B cell (primary cell): ENCODE measurements at regions not wholly inside any gene's neighbourhood (a gene's known extent, or its start where the extent isn't known, plus 50 kb on each side); places are given as distances from the start of the nearest gene placed in this dataset.
"Not testable (repeated sequence)": the region's sequence is repeated elsewhere in the genome, so short reads cannot be mapped to it uniquely, and the experiment has no call there.

ENCODE experiments used
- ATAC-seq: fragments of 200-7000 bp; cut with Tn5 transposase; one replicate; pipeline ENCODE4 v1.10.0; 2021; ENCODE audit warnings: low read depth, mild to moderate bottlenecking, moderate number of reproducible peaks, moderate library complexity
- CTCF ChIA-PET: fragments of 350-600 bp; sonication (Branson Sonifier 250); formaldehyde crosslinking; loops from one replicate; lab custom pipeline; 2021; ENCODE audit warnings: antibody characterized with exemption, inconsistent platforms; lab: Charles Lee
- POLR2A ChIA-PET: fragments of 350-600 bp; sonication (Branson Sonifier 250); formaldehyde crosslinking; loops from one replicate; lab custom pipeline; 2021; ENCODE audit warnings: antibody characterized with exemption; lab: Charles Lee
- DNase-seq: peaks from one replicate; pipeline ENCODE4 v3.0.0; 2013
- H2AFZ ChIP-seq: 2 replicates; pipeline ENCODE4 v1.6.1; 2012; ENCODE audit warnings: mild to moderate bottlenecking, low read depth, low read length; ENCODE audit not compliant: insufficient read depth, poor library complexity, severe bottlenecking
- H3K27ac ChIP-seq, 2 donors: 1 replicate in 1 of 2; 2 replicates in 1 of 2; pipeline ENCODE4 v1.5.1; 2012 to 2013; ENCODE audit warnings: low read length in 2 of 2, mild to moderate bottlenecking in 2 of 2, moderate library complexity in 1 of 2
- H3K27me3 ChIP-seq, 4 experiments: fragments of 200-600 bp in 1 of 4; sonication (generic) in 1 of 4; replicated peaks in 1 of 4; 1 replicate in 2 of 4; 2 replicates in 2 of 4; pipeline versions ENCODE4 v1.6.1 to v1.7.0; 2013 to 2016; ENCODE audit warnings: low read length in 3 of 4, mild to moderate bottlenecking in 2 of 4, mixed read lengths in 1 of 4, moderate library complexity in 1 of 4; ENCODE audit not compliant: insufficient read depth in 4 of 4, control insufficient read depth in 3 of 4; ENCODE audit errors: control extremely low read depth in 1 of 4
- H3K36me3 ChIP-seq, 2 experiments: replicated peaks in 1 of 2; 1 replicate in 1 of 2; 2 replicates in 1 of 2; pipeline versions ENCODE4 v1.6.1 to v1.7.1; 2013; ENCODE audit warnings: low read length in 1 of 2; ENCODE audit not compliant: insufficient read depth in 2 of 2, control insufficient read depth in 1 of 2; ENCODE audit errors: control extremely low read depth in 1 of 2, extremely low read depth in 1 of 2
- H3K4me1 ChIP-seq, 2 donors: fragments of 200-600 bp in 1 of 2; sonication (generic) in 1 of 2; 1 replicate in 1 of 2; 2 replicates in 1 of 2; pipeline versions ENCODE4 v1.5.1 to v1.6.1; 2013 to 2017; ENCODE audit warnings: low read length in 2 of 2; ENCODE audit not compliant: control insufficient read depth in 2 of 2, insufficient read depth in 2 of 2
- H3K4me2 ChIP-seq: replicated peaks from 2 replicates; pipeline ENCODE3; 2012; ENCODE audit warnings: mild to moderate bottlenecking, low read depth, low read length; ENCODE audit not compliant: poor library complexity, severe bottlenecking
- H3K4me3 ChIP-seq, 5 experiments: fragments of 200-600 bp in 1 of 5; sonication (generic) in 1 of 5; 1 replicate in 3 of 5; 2 replicates in 2 of 5; pipeline versions ENCODE4 v1.5.1 to v1.7.0; 2011 to 2016; ENCODE audit warnings: low read length in 4 of 5, mild to moderate bottlenecking in 4 of 5, low read depth in 2 of 5, control low read depth in 1 of 5, moderate library complexity in 1 of 5; ENCODE audit not compliant: insufficient read depth in 1 of 5; ENCODE audit errors: control extremely low read depth in 1 of 5, extremely low read depth in 1 of 5
- H3K79me2 ChIP-seq: fragments of 200-600 bp; sonication (generic); one replicate; pipeline ENCODE4 v1.6.0; 2016; ENCODE audit warnings: low read length; ENCODE audit not compliant: control insufficient read depth, insufficient read depth
- H3K9ac ChIP-seq: fragments of 200-600 bp; sonication (generic); 2 replicates; pipeline ENCODE4 v1.6.1; 2017; ENCODE audit warnings: mild to moderate bottlenecking, low read length, moderate library complexity
- H3K9me3 ChIP-seq, 3 donors: one replicate each; pipeline versions ENCODE4 v1.6.1 to v1.7.1; 2013; ENCODE audit warnings: low read length in 2 of 3; ENCODE audit not compliant: control insufficient read depth in 2 of 3, insufficient read depth in 1 of 3; ENCODE audit errors: control extremely low read depth in 1 of 3
- H4K20me1 ChIP-seq: 2 replicates; pipeline ENCODE4 v1.6.0; 2012; ENCODE audit warnings: mild to moderate bottlenecking, low read length; ENCODE audit not compliant: insufficient read depth, control insufficient read depth, poor library complexity, severe bottlenecking
- H3K27ac Mint-ChIP-seq: one replicate; pipeline ENCODE4 v1.8.0; 2021; ENCODE audit warnings: mixed read lengths
- H3K27me3 Mint-ChIP-seq: one replicate; pipeline ENCODE4 v1.8.0; 2021; ENCODE audit warnings: mixed read lengths
- H3K4me1 Mint-ChIP-seq: one replicate; pipeline ENCODE4 v1.8.0; 2021; ENCODE audit warnings: mixed read lengths
- H3K4me3 Mint-ChIP-seq: one replicate; pipeline ENCODE4 v1.8.0; 2021; ENCODE audit warnings: mixed read lengths
- H3K9me3 Mint-ChIP-seq: one replicate; pipeline ENCODE4 v1.8.0; 2022; ENCODE audit warnings: mixed read lengths; ENCODE audit not compliant: insufficient read depth
- CTCF ChIP-seq: fragments of 200-600 bp; IDR thresholded peaks from one replicate; pipeline ENCODE4 v1.8.0; 2022; ENCODE audit warnings: antibody characterized with exemption, mild to moderate bottlenecking
- EZH2 ChIP-seq: IDR thresholded peaks from 2 replicates; pipeline ENCODE4 v1.6.1; 2012; ENCODE audit warnings: borderline replicate concordance, low read depth, mild to moderate bottlenecking, moderate library complexity, low read length; ENCODE audit not compliant: insufficient read depth, poor library complexity, severe bottlenecking
- WGBS: methylation state at CpG from one replicate; pipeline ENCODE4 v1.1.5; 2013; ENCODE audit warnings: missing lambda C conversion rate; ENCODE audit not compliant: insufficient coverage; 5-methylcytosine and 5-hydroxymethylcytosine counted together
- intact Hi-C: fragments of 100-400 bp; cut with micrococcal nuclease; formaldehyde crosslinking; loops from one replicate; pipeline ENCODE4 v1.10.0; 2022

GRCh38 chr14:37819155-37820015, 224.0 kb downstream of the TTC6 start:
- Histone ChIP-seq H3K4me3 (no peak overlapping the region), H3K36me3 (no peaks in the 10 kb centered on the region), H3K9me3 (no peaks in the 10 kb centered on the region), H3K27me3 (no peaks in the 10 kb centered on the region), H3K4me1 (no peaks in the 10 kb centered on the region), H4K20me1 (no peaks in the 10 kb centered on the region), H3K27ac (no peak overlapping the region), H3K9ac (no peak overlapping the region), H3K4me2 (no peak overlapping the region), H2AFZ (no peak overlapping the region), H3K79me2 (no peaks in the 10 kb centered on the region)
- POLR2A ChIA-PET: no interaction called here
- Mint-ChIP-seq H3K9me3 (no peaks in the 10 kb centered on the region), H3K27ac (no peak overlapping the region), H3K27me3 (no peaks in the 10 kb centered on the region), H3K4me1 (no peaks in the 10 kb centered on the region), H3K4me3 (no peak overlapping the region)
- intact Hi-C loops: no loop called here
- no peak for ATAC-seq
- no peak for DNase-seq
- WGBS: 0% methylated on average over 1 of the region's 8 CpGs
- TF ChIP-seq EZH2: no peak
- no peak for TF ChIP-seq CTCF
- CTCF ChIA-PET: no interaction called here

- H3K27me3 Mint-ChIP-seq, intact Hi-C loops, H3K4me2 ChIP-seq, H3K4me1 Mint-ChIP-seq, H3K9me3 ChIP-seq, H3K4me3 Mint-ChIP-seq, POLR2A ChIA-PET, H3K9ac ChIP-seq, H3K27ac Mint-ChIP-seq, DNase-seq, H3K27ac ChIP-seq, H2AFZ ChIP-seq, H3K9me3 Mint-ChIP-seq, H3K36me3 ChIP-seq, CTCF ChIA-PET, H3K4me3 ChIP-seq, H3K27me3 ChIP-seq, ATAC-seq, H4K20me1 ChIP-seq, H3K4me1 ChIP-seq, H3K79me2 ChIP-seq: not testable (repeated sequence)
Measured at GRCh38 chr14:37820810-37821209, 225.4 kb downstream of the TTC6 start.
